HepG2 (cell line): ENCODE measurements at regions not wholly inside any gene's neighbourhood (a gene's known extent, or its start where the extent isn't known, plus 50 kb on each side); places are given as distances from the start of the nearest gene placed in this dataset.

Source experiments
- ATAC-seq: fragments of 200-7000 bp; cut with Tn5 transposase; 3 replicates; pipeline ENCODE4 v1.9.1; 2020; ENCODE audit warnings: mild to moderate bottlenecking, moderate library complexity
- BruUV-seq: library from RNA; stranded (reverse); fragments of 400-500 nt; replicated peaks from 2 replicates; lab custom pipeline; 2021; lab: Mats Ljungman, UMichigan
- CTCF ChIA-PET: fragments of 300-600 bp; formaldehyde crosslinking; extraction: SDS; loops from one replicate; lab custom pipeline; 2021; ENCODE audit warnings: low total read pairs, inconsistent platforms, low intra/inter-chr PET ratio; lab: Yijun Ruan, JAX
- POLR2A ChIA-PET: fragments of 350-600 bp; sonication (Branson Sonifier 250); formaldehyde crosslinking; loops from one replicate; lab custom pipeline; 2020; ENCODE audit warnings: antibody characterized with exemption, inconsistent platforms; lab: Yijun Ruan, JAX
- DNase-seq: peaks from one replicate; pipeline ENCODE4 v3.0.0-alpha.2; 2015; ENCODE audit warnings: low spot score
- FAIRE-seq: peaks from 3 replicates; lab custom pipeline; 2011; peaks lifted over from hg19 to GRCh38; lab: Jason Lieb, UNC
- H2AFZ ChIP-seq: one replicate; pipeline ENCODE4 v1.6.1; 2011; ENCODE audit warnings: low read length, inconsistent platforms
- H3K27ac ChIP-seq: fragments of 300-600 bp; 3 replicates; pipeline ENCODE4 v1.8.0; 2011; ENCODE audit warnings: mixed run types, mild to moderate bottlenecking, mixed read lengths, low read length, inconsistent platforms; ENCODE audit not compliant: insufficient read depth; ENCODE audit errors: extremely low read length
- H3K27me3 ChIP-seq, 2 experiments: fragments of 200-600 bp in 1 of 2; 2 replicates in 1 of 2; 3 replicates in 1 of 2; pipeline versions ENCODE4 v1.6.0 to v1.8.0; 2011; ENCODE audit warnings: low read length in 2 of 2, mild to moderate bottlenecking in 2 of 2, moderate library complexity in 2 of 2, inconsistent platforms in 1 of 2; ENCODE audit not compliant: insufficient read depth in 2 of 2, control insufficient read depth in 1 of 2
- H3K36me3 ChIP-seq, 2 experiments: fragments of 200-600 bp in 1 of 2; replicated peaks in 1 of 2; 2 replicates in 1 of 2; 3 replicates in 1 of 2; pipeline versions ENCODE4 v1.5.1 to v1.8.0; 2011; ENCODE audit warnings: low read length in 2 of 2, inconsistent platforms in 1 of 2; ENCODE audit not compliant: insufficient read depth in 2 of 2, control insufficient read depth in 1 of 2
- H3K4me1 ChIP-seq: 2 replicates; pipeline ENCODE4 v1.5.1; 2012; ENCODE audit warnings: low read length, inconsistent platforms; ENCODE audit not compliant: insufficient read depth
- H3K4me2 ChIP-seq: 2 replicates; pipeline ENCODE4 v1.6.0; 2011; ENCODE audit warnings: low read depth, low read length, inconsistent platforms
- H3K4me3 ChIP-seq, 3 experiments: fragments of 200-600 bp in 1 of 3; sonication (generic), shearing (Covaris generic) in 1 of 3; replicated peaks in 1 of 3; 2 replicates each; pipeline ENCODE4 v1.5.1; 2011 to 2016; ENCODE audit warnings: low read length in 3 of 3, inconsistent platforms in 2 of 3, low read depth in 2 of 3, mild to moderate bottlenecking in 2 of 3, control low read depth in 1 of 3, mixed read lengths in 1 of 3; ENCODE audit not compliant: insufficient read depth in 1 of 3
- H3K79me2 ChIP-seq: one replicate; pipeline ENCODE4 v1.6.1; 2011; ENCODE audit warnings: low read length, inconsistent platforms; ENCODE audit not compliant: insufficient read depth
- H3K9ac ChIP-seq: 2 replicates; pipeline ENCODE4 v1.6.0; 2011; ENCODE audit warnings: mild to moderate bottlenecking, low read depth, low read length, inconsistent platforms; ENCODE audit not compliant: insufficient read depth
- H3K9me3 ChIP-seq: 2 replicates; pipeline ENCODE4 v1.5.1; 2012; ENCODE audit warnings: mild to moderate bottlenecking, low read length
- H4K20me1 ChIP-seq: 2 replicates; pipeline ENCODE4 v1.6.0; 2011; ENCODE audit warnings: inconsistent platforms, mild to moderate bottlenecking, low read length, moderate library complexity; ENCODE audit not compliant: insufficient read depth
- HOXA7 ChIP-seq: sonication (generic); formaldehyde crosslinking; IDR thresholded peaks from 2 replicates; pipeline ENCODE4 v1.8.1; 2022; ENCODE audit warnings: mild to moderate bottlenecking, missing genetic modification reagents, moderate library complexity
- MEIS1 ChIP-seq: sonication (generic); formaldehyde crosslinking; IDR thresholded peaks from 2 replicates; pipeline ENCODE4 v1.9.0; 2021; ENCODE audit warnings: mild to moderate bottlenecking, missing genetic modification reagents, moderate library complexity, borderline replicate concordance
- NFE2 ChIP-seq: sonication (generic); formaldehyde crosslinking; IDR thresholded peaks from 2 replicates; pipeline ENCODE4 v1.4.0; 2020; ENCODE audit warnings: missing genetic modification reagents
- PLRG1 ChIP-seq: fragments of 450-650 bp; conservative IDR thresholded peaks from 2 replicates; pipeline ENCODE4 v1.6.1; 2016
- RARA ChIP-seq: IDR thresholded peaks from 2 replicates; pipeline ENCODE4 v1.6.1; 2016; ENCODE audit warnings: missing genetic modification reagents, missing compliant biosample characterization
- SIN3B ChIP-seq: fragments of 150-350 bp; IDR thresholded peaks from 2 replicates; pipeline ENCODE4 v1.6.1; 2014; ENCODE audit warnings: low read length
- SP2 ChIP-seq: sonication (generic); formaldehyde crosslinking; IDR thresholded peaks from 2 replicates; pipeline ENCODE4 v1.5.1; 2020; ENCODE audit warnings: mild to moderate bottlenecking, missing genetic modification reagents
- TAF1 ChIP-seq: sonication (generic); formaldehyde crosslinking; IDR thresholded peaks from 2 replicates; pipeline ENCODE4 v1.4.0; 2020; ENCODE audit warnings: missing genetic modification reagents
- ZNF232 ChIP-seq: sonication (generic); formaldehyde crosslinking; IDR thresholded peaks from 2 replicates; pipeline ENCODE4 v1.4.0; 2020; ENCODE audit warnings: missing genetic modification reagents, borderline replicate concordance
- ZNF343 ChIP-seq: sonication (generic); formaldehyde crosslinking; IDR thresholded peaks from 2 replicates; pipeline ENCODE4 v1.4.0; 2020; ENCODE audit warnings: mild to moderate bottlenecking, missing genetic modification reagents
- WGBS: methylation state at CpG from one replicate; pipeline ENCODE4 v1.1.6; 2017; ENCODE audit warnings: low lambda C conversion rate; 5-methylcytosine and 5-hydroxymethylcytosine counted together
- in situ Hi-C: cut with HindIII; loops from 2 replicates; pipeline ENCODE4 v1.10.0; 2017; ENCODE audit warnings: low pct_unique_long_range_greater_than_20kb; ENCODE audit not compliant: extremely low pct_ligation_motif_present
- intact Hi-C: fragments of 100-400 bp; cut with micrococcal nuclease; formaldehyde crosslinking; loops from one replicate; pipeline ENCODE4 v1.10.0; 2022; ENCODE audit not compliant: unreplicated experiment
- TF ChIP-seq, protein P1 (sequence below): sonication (generic); formaldehyde crosslinking; IDR thresholded peaks from 2 replicates; pipeline ENCODE4 v1.4.0; 2020; ENCODE audit warnings: mild to moderate bottlenecking, missing genetic modification reagents
- TF ChIP-seq, protein P2 (sequence below): sonication (generic); formaldehyde crosslinking; IDR thresholded peaks from 2 replicates; pipeline ENCODE4 v1.4.0; 2020; ENCODE audit warnings: missing genetic modification reagents, borderline replicate concordance
- TF ChIP-seq, protein P3 (sequence below): sonication (generic); formaldehyde crosslinking; IDR thresholded peaks from 2 replicates; pipeline ENCODE4 v1.5.0; 2020; ENCODE audit warnings: missing genetic modification reagents, mild to moderate bottlenecking, borderline replicate concordance

DNA sequence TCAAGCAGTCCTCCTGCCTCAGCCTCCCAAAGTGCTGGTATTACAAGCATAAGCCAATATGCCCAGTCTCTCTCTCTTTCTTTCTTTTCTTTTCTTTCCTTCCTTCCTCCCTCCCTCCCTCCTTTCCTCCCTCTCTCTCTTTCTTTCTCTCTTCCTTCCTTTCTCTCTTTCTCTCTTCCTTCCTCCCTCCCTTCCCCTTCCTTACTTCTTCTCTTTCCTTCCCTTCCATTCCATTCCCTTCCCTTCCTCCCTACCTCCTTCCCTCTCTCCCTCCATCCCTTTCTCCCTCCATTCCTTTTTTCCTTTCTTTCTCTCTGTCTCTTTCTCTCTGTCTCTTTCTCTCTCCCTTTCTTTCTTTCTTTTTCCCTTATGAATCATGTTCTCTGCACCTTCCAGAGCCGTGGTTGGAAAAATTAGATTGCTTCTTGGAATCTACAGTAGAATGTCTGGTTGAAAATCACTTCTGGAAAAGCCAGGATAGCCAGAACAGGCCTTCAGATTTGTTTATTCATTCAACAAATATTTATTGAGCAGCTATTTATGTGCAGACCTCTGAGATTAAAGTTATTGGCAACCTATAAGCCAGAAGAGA is 68.4 kb upstream of the ARHGAP5 start:
- no peak overlapping the region for H3K9ac ChIP-seq
- H3K27ac ChIP-seq, result no peak overlapping the region
- BruUV-seq, result no TSS peak
- WGBS, result 11% methylated on average over 1 of the region's 1 CpG
- peaks cover 41% of the 10 kb centered on the region for H3K4me1 ChIP-seq
- intact Hi-C loops (no loop called here), in situ Hi-C loops (no loop called here)
- H3K4me3 ChIP-seq, result no peak overlapping the region
- no peak for FAIRE-seq
- ATAC-seq, result no peak
- H3K36me3 ChIP-seq, result no peaks in the 10 kb centered on the region
- no peak overlapping the region for H2AFZ ChIP-seq
- CTCF ChIA-PET, result no interaction called here
- POLR2A ChIA-PET, result no interaction called here
- H4K20me1 ChIP-seq, result no peaks in the 10 kb centered on the region
- H3K4me2 ChIP-seq, result no peak overlapping the region
- peaks cover 0 to 8% of the 10 kb centered on the region in 2 experiments; a peak in 2 of 5 replicates for H3K27me3 ChIP-seq
- no peaks in the 10 kb centered on the region for H3K9me3 ChIP-seq
- DNase-seq, result no peak
- H3K79me2 ChIP-seq, result no peaks in the 10 kb centered on the region
- no peak for TF ChIP-seq SIN3B
- no peak for TF ChIP-seq ZNF232
- TF ChIP-seq SP2 (CRISPR knock-in tag), result no peak
- no peak for TF ChIP-seq ZNF343 (CRISPR knock-in tag)
- no peak for TF ChIP-seq TAF1 (CRISPR knock-in tag)
- TF ChIP-seq, protein P1, sequence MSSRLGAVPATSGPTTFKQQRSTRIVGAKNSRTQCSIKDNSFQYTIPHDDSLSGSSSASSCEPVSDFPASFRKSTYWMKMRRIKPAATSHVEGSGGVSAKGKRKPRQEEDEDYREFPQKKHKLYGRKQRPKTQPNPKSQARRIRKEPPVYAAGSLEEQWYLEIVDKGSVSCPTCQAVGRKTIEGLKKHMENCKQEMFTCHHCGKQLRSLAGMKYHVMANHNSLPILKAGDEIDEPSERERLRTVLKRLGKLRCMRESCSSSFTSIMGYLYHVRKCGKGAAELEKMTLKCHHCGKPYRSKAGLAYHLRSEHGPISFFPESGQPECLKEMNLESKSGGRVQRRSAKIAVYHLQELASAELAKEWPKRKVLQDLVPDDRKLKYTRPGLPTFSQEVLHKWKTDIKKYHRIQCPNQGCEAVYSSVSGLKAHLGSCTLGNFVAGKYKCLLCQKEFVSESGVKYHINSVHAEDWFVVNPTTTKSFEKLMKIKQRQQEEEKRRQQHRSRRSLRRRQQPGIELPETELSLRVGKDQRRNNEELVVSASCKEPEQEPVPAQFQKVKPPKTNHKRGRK (CRISPR knock-in tag), result 0 out of 2 replicates have a peak, but pooled peaks have one; percentile 68
- TF ChIP-seq, protein P2, sequence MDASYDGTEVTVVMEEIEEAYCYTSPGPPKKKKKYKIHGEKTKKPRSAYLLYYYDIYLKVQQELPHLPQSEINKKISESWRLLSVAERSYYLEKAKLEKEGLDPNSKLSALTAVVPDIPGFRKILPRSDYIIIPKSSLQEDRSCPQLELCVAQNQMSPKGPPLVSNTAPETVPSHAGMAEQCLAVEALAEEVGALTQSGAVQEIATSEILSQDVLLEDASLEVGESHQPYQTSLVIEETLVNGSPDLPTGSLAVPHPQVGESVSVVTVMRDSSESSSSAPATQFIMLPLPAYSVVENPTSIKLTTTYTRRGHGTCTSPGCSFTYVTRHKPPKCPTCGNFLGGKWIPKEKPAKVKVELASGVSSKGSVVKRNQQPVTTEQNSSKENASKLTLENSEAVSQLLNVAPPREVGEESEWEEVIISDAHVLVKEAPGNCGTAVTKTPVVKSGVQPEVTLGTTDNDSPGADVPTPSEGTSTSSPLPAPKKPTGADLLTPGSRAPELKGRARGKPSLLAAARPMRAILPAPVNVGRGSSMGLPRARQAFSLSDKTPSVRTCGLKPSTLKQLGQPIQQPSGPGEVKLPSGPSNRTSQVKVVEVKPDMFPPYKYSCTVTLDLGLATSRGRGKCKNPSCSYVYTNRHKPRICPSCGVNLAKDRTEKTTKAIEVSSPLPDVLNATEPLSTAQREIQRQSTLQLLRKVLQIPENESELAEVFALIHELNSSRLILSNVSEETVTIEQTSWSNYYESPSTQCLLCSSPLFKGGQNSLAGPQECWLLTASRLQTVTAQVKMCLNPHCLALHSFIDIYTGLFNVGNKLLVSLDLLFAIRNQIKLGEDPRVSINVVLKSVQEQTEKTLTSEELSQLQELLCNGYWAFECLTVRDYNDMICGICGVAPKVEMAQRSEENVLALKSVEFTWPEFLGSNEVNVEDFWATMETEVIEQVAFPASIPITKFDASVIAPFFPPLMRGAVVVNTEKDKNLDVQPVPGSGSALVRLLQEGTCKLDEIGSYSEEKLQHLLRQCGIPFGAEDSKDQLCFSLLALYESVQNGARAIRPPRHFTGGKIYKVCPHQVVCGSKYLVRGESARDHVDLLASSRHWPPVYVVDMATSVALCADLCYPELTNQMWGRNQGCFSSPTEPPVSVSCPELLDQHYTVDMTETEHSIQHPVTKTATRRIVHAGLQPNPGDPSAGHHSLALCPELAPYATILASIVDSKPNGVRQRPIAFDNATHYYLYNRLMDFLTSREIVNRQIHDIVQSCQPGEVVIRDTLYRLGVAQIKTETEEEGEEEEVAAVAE (CRISPR knock-in tag), result no peak
- 0 out of 2 replicates have a peak, but pooled peaks have one; percentile 64 for TF ChIP-seq PLRG1
- TF ChIP-seq RARA (CRISPR knock-in tag), result no peak
- TF ChIP-seq, protein P3, sequence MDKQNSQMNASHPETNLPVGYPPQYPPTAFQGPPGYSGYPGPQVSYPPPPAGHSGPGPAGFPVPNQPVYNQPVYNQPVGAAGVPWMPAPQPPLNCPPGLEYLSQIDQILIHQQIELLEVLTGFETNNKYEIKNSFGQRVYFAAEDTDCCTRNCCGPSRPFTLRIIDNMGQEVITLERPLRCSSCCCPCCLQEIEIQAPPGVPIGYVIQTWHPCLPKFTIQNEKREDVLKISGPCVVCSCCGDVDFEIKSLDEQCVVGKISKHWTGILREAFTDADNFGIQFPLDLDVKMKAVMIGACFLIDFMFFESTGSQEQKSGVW (CRISPR knock-in tag), result no peak
- no peak for TF ChIP-seq HOXA7
- TF ChIP-seq NFE2, result no peak
- TF ChIP-seq MEIS1, result no peak
